ENCODE measurements at regions not wholly inside any gene's neighbourhood (a gene's known extent, or its start where the extent isn't known, plus 50 kb on each side); places are given as distances from the start of the nearest gene placed in this dataset.
"Not testable (repeated sequence)": the region's sequence is repeated elsewhere in the genome, so short reads cannot be mapped to it uniquely, and the experiment has no call there.

- Histone ChIP-seq H3K27ac (ENCODE audit: low read depth, low read length, severe bottlenecking) (no peak overlapping the region), H3K36me3 (ENCODE audit: control insufficient read depth, insufficient read depth, low read length) (no peaks in the 10 kb centered on the region), H3K4me3 (ENCODE audit: extremely low read depth, insufficient read depth, low read length, poor library complexity, severe bottlenecking) (no peak overlapping the region), H3K9me3 (ENCODE audit: control insufficient read depth, low read length) (peaks cover 12% of the 10 kb centered on the region), H3K4me1 (ENCODE audit: control insufficient read depth, insufficient read depth, low read length, poor library complexity, severe bottlenecking) (no peaks in the 10 kb centered on the region)
- 92 to 100% methylated on average over 1 to 3 of the region's 3 CpGs for WGBS, 2 experiments (ENCODE audit: insufficient coverage in 2 of 2)
These were observed 123.8 kb upstream of the ID2 start for GRCh38 chr2:8558096-8558495.

DNA sequence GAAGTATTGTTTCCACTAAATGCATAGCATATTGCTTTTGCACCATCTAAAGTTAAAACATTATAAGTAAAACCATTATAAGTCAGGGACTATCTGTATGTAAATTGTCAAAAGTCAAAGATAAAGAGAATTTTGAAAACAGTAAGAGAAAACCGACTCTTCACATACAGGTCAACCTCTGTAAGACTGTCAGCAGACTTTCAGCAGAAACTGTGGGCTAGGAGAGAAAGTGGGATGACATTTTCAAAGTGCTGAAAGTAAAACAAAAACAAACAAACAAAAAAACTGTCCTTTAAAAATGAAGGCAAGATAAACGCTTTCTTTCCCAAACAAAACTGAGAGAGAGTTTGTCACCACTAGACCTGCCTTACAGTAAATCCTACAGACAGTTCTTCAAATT lies 122.9 kb upstream of the ID2 start:
- peaks cover 12% of the 10 kb centered on the region for H3K9me3 ChIP-seq (ENCODE audit: control insufficient read depth, low read length)
- no peak overlapping the region for H3K4me3 ChIP-seq (ENCODE audit: extremely low read depth, insufficient read depth, low read length, poor library complexity, severe bottlenecking)
- no CpG with 5 or more reads among the region's 2 CpGs for WGBS, 2 experiments (ENCODE audit: insufficient coverage in 2 of 2)
- no peaks in the 10 kb centered on the region for H3K4me1 ChIP-seq (ENCODE audit: control insufficient read depth, insufficient read depth, low read length, poor library complexity, severe bottlenecking)
- no peak overlapping the region for H3K27ac ChIP-seq (ENCODE audit: low read depth, low read length, severe bottlenecking)
- no peaks in the 10 kb centered on the region for H3K36me3 ChIP-seq (ENCODE audit: control insufficient read depth, insufficient read depth, low read length)

DNA sequence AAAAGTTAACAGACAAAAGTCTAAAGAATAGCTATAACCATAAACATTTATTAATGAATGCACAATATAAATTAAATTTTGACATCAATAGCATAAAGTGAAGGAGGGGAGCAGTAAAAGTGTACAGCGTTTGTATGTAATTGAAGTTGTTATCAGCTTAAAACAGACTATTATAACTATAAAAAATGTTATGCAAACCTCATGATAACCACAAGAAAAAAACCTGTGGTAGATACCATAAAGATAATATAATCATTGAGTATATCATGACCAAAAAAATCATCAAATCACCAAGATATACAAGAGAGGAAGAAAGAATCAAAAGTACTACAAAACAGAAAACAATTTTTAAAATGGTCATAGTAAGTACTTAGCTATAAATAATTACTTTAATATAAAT lies 122.1 kb upstream of the ID2 start:
- Histone ChIP-seq H3K9me3 (ENCODE audit: control insufficient read depth, low read length) (peaks cover 12% of the 10 kb centered on the region), H3K27ac (ENCODE audit: low read depth, low read length, severe bottlenecking) (no peak overlapping the region), H3K4me3 (ENCODE audit: extremely low read depth, insufficient read depth, low read length, poor library complexity, severe bottlenecking) (no peak overlapping the region), H3K36me3 (ENCODE audit: control insufficient read depth, insufficient read depth, low read length) (no peaks in the 10 kb centered on the region), H3K4me1 (ENCODE audit: control insufficient read depth, insufficient read depth, low read length, poor library complexity, severe bottlenecking) (no peaks in the 10 kb centered on the region)
- WGBS, 2 experiments (ENCODE audit: insufficient coverage in 2 of 2) = no CpG with 5 or more reads among the region's 1 CpG

GRCh38 chr2:8561692-8562091 lies 120.2 kb upstream of the ID2 start:
- H3K9me3 ChIP-seq (ENCODE audit: control insufficient read depth, low read length) = peaks cover 12% of the 10 kb centered on the region
- H3K4me3 ChIP-seq (ENCODE audit: extremely low read depth, insufficient read depth, low read length, poor library complexity, severe bottlenecking); H3K4me1 ChIP-seq (ENCODE audit: control insufficient read depth, insufficient read depth, low read length, poor library complexity, severe bottlenecking); H3K27ac ChIP-seq (ENCODE audit: low read depth, low read length, severe bottlenecking); H3K36me3 ChIP-seq (ENCODE audit: control insufficient read depth, insufficient read depth, low read length): not testable (repeated sequence)
- no CpG with 5 or more reads among the region's 2 CpGs for WGBS, 2 experiments (ENCODE audit: insufficient coverage in 2 of 2)

DNA sequence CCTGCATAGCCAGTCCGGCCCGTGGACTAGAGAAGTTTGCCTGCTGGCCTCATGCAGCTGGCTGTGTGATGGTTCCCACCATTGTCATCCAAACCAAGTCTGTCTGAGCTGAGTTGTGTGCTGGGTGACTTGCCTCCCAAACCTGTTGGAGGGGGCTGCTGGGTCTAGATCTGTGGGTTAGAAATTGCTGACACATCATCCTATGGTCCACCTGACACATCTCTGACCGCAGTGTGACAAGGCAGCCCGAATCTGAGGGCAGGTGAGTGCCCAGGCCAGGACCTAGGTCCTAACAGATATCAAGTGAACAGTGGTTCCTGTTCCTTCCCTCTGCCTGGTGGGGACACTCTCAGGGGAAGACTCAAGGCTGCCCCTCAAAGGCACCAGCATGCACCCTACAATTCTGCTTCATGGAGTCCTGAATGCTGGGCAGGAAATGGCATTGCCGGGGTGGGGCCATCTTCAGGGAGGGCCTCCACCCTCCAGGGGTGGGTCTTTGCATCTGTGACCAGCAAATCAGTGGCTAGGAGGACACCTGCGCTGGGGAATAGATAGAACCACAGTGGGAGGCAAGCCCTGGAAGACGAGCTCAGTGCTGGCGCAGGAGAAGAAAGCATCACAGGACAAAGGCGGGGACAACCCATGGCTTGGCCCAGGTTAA lies 117.9 kb upstream of the ID2 start:
- peaks cover 6% of the 10 kb centered on the region for H3K9me3 ChIP-seq (ENCODE audit: control insufficient read depth, low read length)
- no peak overlapping the region for H3K4me3 ChIP-seq (ENCODE audit: extremely low read depth, insufficient read depth, low read length, poor library complexity, severe bottlenecking)
- WGBS, 2 experiments (ENCODE audit: insufficient coverage in 2 of 2) = 93 to 95% methylated on average over 7 to 8 of the region's 9 CpGs
- H3K4me1 ChIP-seq (ENCODE audit: control insufficient read depth, insufficient read depth, low read length, poor library complexity, severe bottlenecking) = no peaks in the 10 kb centered on the region
- H3K36me3 ChIP-seq (ENCODE audit: control insufficient read depth, insufficient read depth, low read length) = no peaks in the 10 kb centered on the region
- H3K27ac ChIP-seq (ENCODE audit: low read depth, low read length, severe bottlenecking) = no peak overlapping the region

DNA sequence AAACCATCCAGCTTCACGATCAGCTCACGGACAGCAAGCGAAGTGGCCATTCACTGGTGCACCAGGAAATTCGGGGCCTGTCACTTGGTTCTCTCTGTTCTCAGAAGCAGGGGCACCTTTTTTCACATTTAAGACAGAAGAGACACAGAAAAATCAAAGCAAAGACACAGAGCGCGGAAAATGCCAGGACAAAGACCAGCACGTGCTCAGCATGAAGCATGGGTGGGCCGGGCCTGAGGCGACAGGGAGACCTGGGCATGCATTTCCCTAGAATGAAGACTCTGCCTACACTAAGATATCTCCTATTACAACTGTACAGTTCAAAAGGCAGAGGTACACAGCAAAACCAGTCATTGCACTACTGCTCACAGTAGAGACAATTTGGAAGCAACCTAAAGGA lies 117.4 kb upstream of the ID2 start:
- H3K9me3 ChIP-seq (ENCODE audit: control insufficient read depth, low read length) = peaks cover 6% of the 10 kb centered on the region
- H3K4me3 ChIP-seq (ENCODE audit: extremely low read depth, insufficient read depth, low read length, poor library complexity, severe bottlenecking) = no peak overlapping the region
- WGBS, 2 experiments (ENCODE audit: insufficient coverage in 2 of 2) = 91 to 93% methylated on average over 7 to 8 of the region's 9 CpGs
- H3K4me1 ChIP-seq (ENCODE audit: control insufficient read depth, insufficient read depth, low read length, poor library complexity, severe bottlenecking) = no peaks in the 10 kb centered on the region
- H3K27ac ChIP-seq (ENCODE audit: low read depth, low read length, severe bottlenecking) = no peak overlapping the region
- H3K36me3 ChIP-seq (ENCODE audit: control insufficient read depth, insufficient read depth, low read length) = no peaks in the 10 kb centered on the region

DNA sequence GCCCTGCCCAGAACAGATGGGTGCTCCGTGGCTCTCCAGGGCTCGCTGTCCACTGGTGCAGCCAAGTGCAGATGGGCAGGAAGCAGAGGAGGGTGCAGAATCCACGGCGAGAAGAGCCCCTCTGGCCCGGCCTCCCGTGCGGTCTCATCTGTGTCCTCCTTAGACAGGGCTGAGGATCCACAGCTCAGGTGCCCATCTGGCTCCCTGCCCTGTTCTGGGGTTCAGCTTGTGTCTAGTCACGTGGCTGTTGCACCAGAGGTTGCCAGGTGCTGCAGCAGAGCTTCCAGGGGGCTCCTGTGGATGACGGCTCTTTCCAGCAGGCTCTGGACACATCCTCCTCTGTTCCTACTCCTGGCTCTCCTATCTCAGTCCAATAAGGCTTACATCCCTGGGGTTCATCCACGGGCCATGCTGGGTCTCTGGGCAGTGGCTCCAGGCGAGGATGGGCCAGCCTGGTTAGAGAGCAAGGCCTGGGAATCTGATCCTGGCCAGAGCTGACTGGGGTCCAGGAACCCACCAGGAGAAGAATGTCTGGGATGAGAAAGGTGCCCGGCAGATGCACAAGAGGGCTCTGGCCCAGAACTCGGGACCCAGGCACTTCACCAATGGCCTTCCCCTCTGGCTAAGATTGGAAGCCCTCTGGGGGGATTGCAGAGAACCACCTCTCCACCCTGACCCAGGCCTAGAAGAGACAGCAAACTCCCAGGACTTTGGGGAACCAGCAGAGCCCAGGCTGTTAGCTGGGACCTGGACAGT lies 116.3 kb upstream of the ID2 start:
- WGBS, 2 experiments (ENCODE audit: insufficient coverage in 2 of 2) = 90% methylated on average over 11 to 13 of the region's 13 CpGs
- no peaks in the 10 kb centered on the region for H3K36me3 ChIP-seq (ENCODE audit: control insufficient read depth, insufficient read depth, low read length)
- peaks cover under 1% of the 10 kb centered on the region for H3K4me1 ChIP-seq (ENCODE audit: control insufficient read depth, insufficient read depth, low read length, poor library complexity, severe bottlenecking)
- peaks cover 6% of the 10 kb centered on the region for H3K9me3 ChIP-seq (ENCODE audit: control insufficient read depth, low read length)
- H3K4me3 ChIP-seq (ENCODE audit: extremely low read depth, insufficient read depth, low read length, poor library complexity, severe bottlenecking) = no peak overlapping the region
- H3K27ac ChIP-seq (ENCODE audit: low read depth, low read length, severe bottlenecking) = no peak overlapping the region

DNA sequence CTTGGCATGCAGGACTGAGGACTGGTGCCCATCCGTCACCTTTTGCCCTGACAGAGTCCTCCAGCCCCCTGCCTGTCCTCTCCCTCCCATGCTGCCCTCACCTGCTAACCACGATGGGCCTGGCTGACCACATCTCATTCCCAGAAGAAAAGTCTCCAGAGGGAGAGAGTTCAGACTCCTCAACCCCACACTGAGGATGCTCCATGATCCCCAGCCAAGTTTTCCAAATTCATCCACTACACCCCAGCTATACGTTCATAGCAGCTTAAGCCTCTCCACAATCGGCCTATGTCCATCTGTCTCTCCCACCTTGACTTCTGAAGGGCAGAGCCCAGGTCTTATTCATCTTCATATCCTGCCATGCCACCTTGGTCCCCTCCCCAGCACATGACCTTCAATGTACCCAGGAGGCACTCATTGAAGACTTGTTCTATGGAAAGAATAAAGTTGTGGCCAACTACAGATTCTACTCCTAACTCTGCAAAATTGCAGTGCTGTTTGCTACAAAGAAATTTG lies 115.6 kb upstream of the ID2 start:
- 77 to 100% methylated on average over 3 to 4 of the region's 4 CpGs for whole genome bisulfite sequencing, 2 experiments (ENCODE audit: insufficient coverage in 2 of 2)
- Histone ChIP-seq H3K27ac (ENCODE audit: low read depth, low read length, severe bottlenecking) (no peak overlapping the region), H3K4me3 (ENCODE audit: extremely low read depth, insufficient read depth, low read length, poor library complexity, severe bottlenecking) (no peak overlapping the region), H3K36me3 (ENCODE audit: control insufficient read depth, insufficient read depth, low read length) (no peaks in the 10 kb centered on the region), H3K4me1 (ENCODE audit: control insufficient read depth, insufficient read depth, low read length, poor library complexity, severe bottlenecking) (peaks cover 2% of the 10 kb centered on the region), H3K9me3 (ENCODE audit: control insufficient read depth, low read length) (peaks cover 6% of the 10 kb centered on the region)

DNA sequence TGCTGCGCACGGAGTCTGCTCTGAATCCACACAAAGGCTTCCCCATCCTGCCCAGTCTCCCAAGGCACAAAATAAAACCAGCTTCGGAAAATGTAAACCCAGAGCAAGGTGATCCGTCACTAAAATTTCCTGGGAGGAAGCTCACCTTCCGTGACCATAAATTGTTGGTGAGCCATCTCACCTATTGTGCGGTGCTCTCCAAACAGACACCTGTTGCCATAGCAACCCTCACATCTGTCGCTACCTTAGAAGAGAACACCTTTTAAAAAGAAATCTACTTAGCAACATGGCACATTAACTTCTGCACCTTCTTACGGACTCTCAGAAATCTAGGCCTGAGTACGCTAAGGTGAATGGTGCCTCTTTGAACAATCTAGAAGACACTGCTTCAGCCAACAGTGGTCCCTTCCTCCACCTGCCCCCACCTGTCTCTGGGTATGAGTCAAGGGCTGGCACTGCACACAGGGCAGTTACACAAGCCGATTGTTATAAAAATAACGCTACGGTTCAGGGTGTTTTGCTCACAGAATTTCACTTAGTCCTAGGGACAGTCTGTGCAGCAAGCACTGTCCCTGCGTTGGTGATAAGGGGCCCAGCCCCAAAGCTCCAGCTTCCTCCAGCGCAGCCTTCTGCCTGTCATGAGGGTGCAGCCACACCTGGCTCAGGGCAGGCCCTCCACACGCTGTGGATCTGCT lies 114.9 kb upstream of the ID2 start:
- WGBS, 2 experiments (ENCODE audit: insufficient coverage in 2 of 2) = 92 to 96% methylated on average over 14 to 15 of the region's 15 CpGs
- peaks cover 4% of the 10 kb centered on the region for H3K9me3 ChIP-seq (ENCODE audit: control insufficient read depth, low read length)
- peaks cover 3% of the 10 kb centered on the region for H3K4me1 ChIP-seq (ENCODE audit: control insufficient read depth, insufficient read depth, low read length, poor library complexity, severe bottlenecking)
- H3K36me3 ChIP-seq (ENCODE audit: control insufficient read depth, insufficient read depth, low read length) = no peaks in the 10 kb centered on the region
- no peak overlapping the region for H3K27ac ChIP-seq (ENCODE audit: low read depth, low read length, severe bottlenecking)
- no peak overlapping the region for H3K4me3 ChIP-seq (ENCODE audit: extremely low read depth, insufficient read depth, low read length, poor library complexity, severe bottlenecking)

- 89 to 93% methylated on average over 13 to 15 of the region's 15 CpGs for WGBS, 2 experiments (ENCODE audit: insufficient coverage in 2 of 2)
These were observed 114.2 kb upstream of the ID2 start for GRCh38 chr2:8567469-8568260.

More at GRCh38 chr2:8567469-8568260, 114.2 kb upstream of the ID2 start:
- H3K4me1 ChIP-seq (ENCODE audit: control insufficient read depth, insufficient read depth, low read length, poor library complexity, severe bottlenecking) = peaks cover 8% of the 10 kb centered on the region
- H3K4me3 ChIP-seq (ENCODE audit: extremely low read depth, insufficient read depth, low read length, poor library complexity, severe bottlenecking) = no peak overlapping the region
- no peaks in the 10 kb centered on the region for H3K9me3 ChIP-seq (ENCODE audit: control insufficient read depth, low read length)
- H3K36me3 ChIP-seq (ENCODE audit: control insufficient read depth, insufficient read depth, low read length) = no peaks in the 10 kb centered on the region
- H3K27ac ChIP-seq (ENCODE audit: low read depth, low read length, severe bottlenecking) = no peak overlapping the region

Data from mesodermal cell (in vitro differentiated cells).